GM12878 (cell line): ENCODE measurements at regions not wholly inside any gene's neighbourhood (a gene's known extent, or its start where the extent isn't known, plus 50 kb on each side); places are given as distances from the start of the nearest gene placed in this dataset.

Experiments
- ATAC-seq: fragments of 200-7000 bp; cut with Tn5 transposase; 3 replicates; pipeline ENCODE4 v1.9.1; 2020; ENCODE audit warnings: mild to moderate bottlenecking, moderate library complexity
- BruUV-seq: library from RNA; stranded (reverse); fragments of 400-500 nt; replicated peaks from 2 replicates; lab custom pipeline; 2021; lab: Mats Ljungman, UMichigan
- CTCF ChIA-PET: fragments of 300-600 bp; sonication (Branson Sonifier 250); formaldehyde crosslinking; extraction: SDS; loops from one replicate; lab custom pipeline; 2021; ENCODE audit warnings: inconsistent platforms; lab: Yijun Ruan, JAX
- POLR2A ChIA-PET: fragments of 350-600 bp; formaldehyde crosslinking; extraction: SDS; loops from one replicate; lab custom pipeline; 2021; ENCODE audit warnings: inconsistent platforms; lab: Charles Lee
- RAD21 ChIA-PET: fragments of 300-600 bp; sonication (Branson Sonifier 250); formaldehyde crosslinking; loops from one replicate; lab custom pipeline; 2023; ENCODE audit warnings: antibody characterized with exemption; ENCODE audit not compliant: unreplicated experiment; lab: Charles Lee
- SMC1A ChIA-PET: fragments of 300-600 bp; sonication (Branson Sonifier 250); formaldehyde crosslinking; loops from one replicate; lab custom pipeline; 2023; ENCODE audit not compliant: unreplicated experiment, uncharacterized antibody; lab: Charles Lee
- DNase-seq: peaks from one replicate; pipeline ENCODE4 v3.0.0-alpha.2; 2011; ENCODE audit warnings: low read depth, low spot score
- FAIRE-seq: peaks from 3 replicates; lab custom pipeline; 2011; peaks lifted over from hg19 to GRCh38; lab: Jason Lieb, UNC
- H2AFZ ChIP-seq: 2 replicates; pipeline ENCODE4 v1.6.0; 2011; ENCODE audit warnings: low read depth, low read length, control low read depth; ENCODE audit not compliant: control insufficient read depth
- H3K27ac ChIP-seq: 2 replicates; pipeline ENCODE4 v1.5.1; 2011; ENCODE audit warnings: control low read depth; ENCODE audit not compliant: control insufficient read depth, insufficient read depth
- H3K27me3 ChIP-seq, 2 experiments: replicated peaks in 1 of 2; 2 replicates each; pipeline versions ENCODE4 v1.6.0 to v1.6.1; 2011; ENCODE audit warnings: low read length in 1 of 2; ENCODE audit not compliant: control insufficient read depth in 2 of 2, insufficient read depth in 2 of 2
- H3K36me3 ChIP-seq, 2 experiments: 2 replicates each; pipeline ENCODE4 v1.5.1; 2011; ENCODE audit warnings: low read length in 1 of 2; ENCODE audit not compliant: control insufficient read depth in 2 of 2, insufficient read depth in 2 of 2
- H3K4me1 ChIP-seq: 2 replicates; pipeline ENCODE4 v1.6.1; 2011; ENCODE audit warnings: mild to moderate bottlenecking, low read length, moderate library complexity, mixed read lengths; ENCODE audit not compliant: control insufficient read depth, insufficient read depth
- H3K4me2 ChIP-seq: 2 replicates; pipeline ENCODE4 v1.6.0; 2011; ENCODE audit warnings: control low read depth; ENCODE audit not compliant: control insufficient read depth, insufficient read depth
- H3K4me3 ChIP-seq: fragments of 200-600 bp; sonication (generic); 2 replicates; pipeline ENCODE4 v1.5.1; 2016
- H3K79me2 ChIP-seq: 2 replicates; pipeline ENCODE4 v1.6.0; 2011; ENCODE audit warnings: low read length; ENCODE audit not compliant: control insufficient read depth, insufficient read depth
- H3K9ac ChIP-seq: 2 replicates; pipeline ENCODE4 v1.8.0; 2011; ENCODE audit warnings: low read length, control low read depth, mixed read lengths; ENCODE audit not compliant: control insufficient read depth, insufficient read depth
- H3K9me3 ChIP-seq: replicated peaks from 3 replicates; pipeline ENCODE4 v1.5.1; 2011; ENCODE audit warnings: mild to moderate bottlenecking, low read length; ENCODE audit not compliant: control insufficient read depth, insufficient read depth
- H4K20me1 ChIP-seq: 2 replicates; pipeline ENCODE4 v1.6.0; 2011; ENCODE audit not compliant: control insufficient read depth, insufficient read depth
- BRCA1 ChIP-seq: IDR thresholded peaks from 2 replicates; pipeline ENCODE4 v1.6.1; 2011; ENCODE audit warnings: low read depth, low read length, improper control_type of control experiment
- CBFB ChIP-seq: IDR thresholded peaks from 2 replicates; pipeline ENCODE4 v1.6.1; 2016; ENCODE audit warnings: antibody characterized with exemption, low read depth
- EED ChIP-seq: sonication (generic); IDR thresholded peaks from 2 replicates; pipeline ENCODE4 v1.6.1; 2016; ENCODE audit warnings: antibody characterized with exemption, low read depth
- EGR1 ChIP-seq, 2 experiments: IDR thresholded peaks; 1 replicate in 1 of 2; 2 replicates in 1 of 2; pipeline ENCODE4 v1.6.1; 2011 to 2012; ENCODE audit warnings: low read depth in 2 of 2, low read length in 2 of 2, borderline replicate concordance in 1 of 2, mild to moderate bottlenecking in 1 of 2, moderate library complexity in 1 of 2
- IKZF2 ChIP-seq, 2 experiments: fragments of 450-650 bp; IDR thresholded peaks; 2 replicates each; pipeline ENCODE4 v1.6.1; 2017; ENCODE audit warnings: mild to moderate bottlenecking in 2 of 2, moderate library complexity in 2 of 2
- JUND ChIP-seq: IDR thresholded peaks from 2 replicates; pipeline ENCODE4 v1.6.1; 2012; ENCODE audit warnings: low read depth, mild to moderate bottlenecking, low read length, improper control_type of control experiment, moderate library complexity
- KLF5 ChIP-seq: fragments of 450-650 bp; IDR thresholded peaks from 2 replicates; pipeline ENCODE4 v1.6.1; 2014; ENCODE audit warnings: mild to moderate bottlenecking; ENCODE audit not compliant: partially characterized antibody
- MTA3 ChIP-seq: IDR thresholded peaks from 2 replicates; pipeline ENCODE4 v1.6.1; 2012; ENCODE audit warnings: low read length, inconsistent platforms, borderline replicate concordance
- NFIC ChIP-seq: IDR thresholded peaks from 2 replicates; pipeline ENCODE4 v1.6.1; 2012; ENCODE audit warnings: low read depth, mild to moderate bottlenecking, inconsistent platforms, low read length, moderate library complexity
- NRF1 ChIP-seq: conservative IDR thresholded peaks from 2 replicates; pipeline ENCODE4 v1.6.1; 2011; ENCODE audit warnings: mild to moderate bottlenecking, low read depth, low read length, improper control_type of control experiment
- PAX8 ChIP-seq: fragments of 450-650 bp; IDR thresholded peaks from 2 replicates; pipeline ENCODE4 v1.6.1; 2017; ENCODE audit warnings: mild to moderate bottlenecking, moderate library complexity
- POLR2A ChIP-seq: IDR thresholded peaks from 2 replicates; pipeline ENCODE4 v1.6.1; 2011; ENCODE audit warnings: low read depth, mild to moderate bottlenecking, low read length
- RCOR1 ChIP-seq: conservative IDR thresholded peaks from 2 replicates; pipeline ENCODE4 v1.6.1; 2012; ENCODE audit warnings: low read depth, low read length, improper control_type of control experiment
- RFX5 ChIP-seq: IDR thresholded peaks from 2 replicates; pipeline ENCODE4 v1.6.1; 2011; ENCODE audit warnings: low read depth, low read length, improper control_type of control experiment
- SREBF1 ChIP-seq: IDR thresholded peaks from 2 replicates; pipeline ENCODE4 v1.6.1; 2012; ENCODE audit warnings: mild to moderate bottlenecking, low read length
- STAT1 ChIP-seq: fragments of 450-650 bp; conservative IDR thresholded peaks from 2 replicates; pipeline ENCODE4 v1.6.1; 2014; ENCODE audit warnings: antibody characterized with exemption, mild to moderate bottlenecking
- SUPT20H ChIP-seq: IDR thresholded peaks from 2 replicates; pipeline ENCODE4 v1.6.1; 2011; ENCODE audit warnings: low read depth, mild to moderate bottlenecking, low read length, moderate library complexity, borderline replicate concordance; ENCODE audit not compliant: control insufficient read depth
- SUZ12 ChIP-seq: fragments of 200-600 bp; sonication (generic); IDR thresholded peaks from one replicate; pipeline ENCODE4 v1.6.1; 2018; ENCODE audit warnings: antibody characterized with exemption, mild to moderate bottlenecking; ENCODE audit not compliant: unreplicated experiment
- ZZZ3 ChIP-seq: IDR thresholded peaks from 2 replicates; pipeline ENCODE4 v1.6.1; 2011; ENCODE audit warnings: low read depth; ENCODE audit not compliant: control insufficient read depth, insufficient read length
- WGBS: methylation state at CpG from one replicate; pipeline ENCODE4 v1.1.6; 2016; ENCODE audit warnings: low lambda C conversion rate; ENCODE audit not compliant: insufficient replicate concordance, insufficient coverage; ENCODE audit errors: missing lambda C conversion rate; 5-methylcytosine and 5-hydroxymethylcytosine counted together
- in situ Hi-C: fragments of 300-500 bp; cut with MboI; formaldehyde crosslinking; loops from 9 replicates; pipeline ENCODE4 v1.14.3; 2018; ENCODE audit warnings: mixed read lengths
- intact Hi-C: fragments of 100-400 bp; cut with micrococcal nuclease; formaldehyde crosslinking; loops from one replicate; pipeline ENCODE4 v1.14.2; 2022; ENCODE audit not compliant: unreplicated experiment
- TF ChIP-seq, protein P1 (sequence below): fragments of 450-650 bp; formaldehyde crosslinking; IDR thresholded peaks from 2 replicates; pipeline ENCODE4 v1.4.0; 2022; ENCODE audit warnings: mild to moderate bottlenecking, moderate library complexity
- TF ChIP-seq, protein P2 (sequence below): IDR thresholded peaks from 2 replicates; pipeline ENCODE4 v1.6.1; 2011; ENCODE audit warnings: low read depth, mild to moderate bottlenecking, low read length, moderate library complexity, borderline replicate concordance; ENCODE audit errors: extremely low read depth
- TF ChIP-seq, protein P3 (sequence below), 3 experiments: IDR thresholded peaks in 2 of 3; conservative IDR thresholded peaks in 1 of 3; 2 replicates each; pipeline ENCODE4 v1.5.1; 2011; ENCODE audit warnings: low read depth in 3 of 3, low read length in 3 of 3, mild to moderate bottlenecking in 3 of 3, control low read depth in 2 of 3, moderate library complexity in 2 of 3, inconsistent platforms in 1 of 3, mixed read lengths in 1 of 3; ENCODE audit not compliant: control insufficient read depth in 2 of 3, insufficient read depth in 1 of 3; ENCODE audit errors: extremely low read depth in 1 of 3

DNA sequence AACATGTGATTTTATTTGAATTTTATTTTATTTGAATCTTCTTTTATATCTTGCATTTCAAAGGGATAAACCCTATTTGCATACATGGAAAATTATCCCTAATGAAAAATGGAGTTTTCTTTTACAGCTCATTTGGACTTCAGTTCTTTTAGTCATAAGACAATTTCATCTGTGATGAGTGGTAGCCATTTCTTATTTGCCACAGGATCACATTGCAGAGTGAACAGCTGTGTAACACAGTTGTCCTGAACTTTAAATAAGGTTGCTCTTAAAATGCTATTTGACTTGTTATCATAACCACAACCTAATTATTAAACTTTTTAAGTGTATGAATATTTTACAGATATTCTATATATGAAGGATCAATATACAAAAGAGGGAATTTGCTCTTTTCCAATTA, 221.7 kb upstream of the ROPN1 start (continued):
- TF ChIP-seq RCOR1, result no peak
- TF ChIP-seq SUPT20H, result no peak
- TF ChIP-seq, protein P1, sequence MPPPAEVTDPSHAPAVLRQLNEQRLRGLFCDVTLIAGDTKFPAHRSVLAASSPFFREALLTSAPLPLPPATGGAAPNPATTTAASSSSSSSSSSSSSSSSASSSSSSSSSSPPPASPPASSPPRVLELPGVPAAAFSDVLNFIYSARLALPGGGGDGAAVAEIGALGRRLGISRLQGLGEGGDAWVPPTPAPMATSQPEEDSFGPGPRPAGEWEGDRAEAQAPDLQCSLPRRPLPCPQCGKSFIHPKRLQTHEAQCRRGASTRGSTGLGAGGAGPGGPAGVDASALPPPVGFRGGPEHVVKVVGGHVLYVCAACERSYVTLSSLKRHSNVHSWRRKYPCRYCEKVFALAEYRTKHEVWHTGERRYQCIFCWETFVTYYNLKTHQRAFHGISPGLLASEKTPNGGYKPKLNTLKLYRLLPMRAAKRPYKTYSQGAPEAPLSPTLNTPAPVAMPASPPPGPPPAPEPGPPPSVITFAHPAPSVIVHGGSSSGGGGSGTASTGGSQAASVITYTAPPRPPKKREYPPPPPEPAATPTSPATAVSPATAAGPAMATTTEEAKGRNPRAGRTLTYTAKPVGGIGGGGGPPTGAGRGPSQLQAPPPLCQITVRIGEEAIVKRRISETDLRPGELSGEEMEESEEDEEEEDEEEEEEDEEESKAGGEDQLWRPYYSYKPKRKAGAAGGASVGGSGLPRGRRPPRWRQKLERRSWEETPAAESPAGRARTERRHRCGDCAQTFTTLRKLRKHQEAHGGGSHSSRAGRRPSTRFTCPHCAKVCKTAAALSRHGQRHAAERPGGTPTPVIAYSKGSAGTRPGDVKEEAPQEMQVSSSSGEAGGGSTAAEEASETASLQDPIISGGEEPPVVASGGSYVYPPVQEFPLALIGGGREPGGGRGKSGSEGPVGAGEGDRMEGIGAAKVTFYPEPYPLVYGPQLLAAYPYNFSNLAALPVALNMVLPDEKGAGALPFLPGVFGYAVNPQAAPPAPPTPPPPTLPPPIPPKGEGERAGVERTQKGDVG (CRISPR knock-in tag), result no peak
- no peak for TF ChIP-seq IKZF2 (IDR thresholded peaks at IDR 0.05)
- no peak for TF ChIP-seq POLR2A
- no peak for TF ChIP-seq NRF1

DNA sequence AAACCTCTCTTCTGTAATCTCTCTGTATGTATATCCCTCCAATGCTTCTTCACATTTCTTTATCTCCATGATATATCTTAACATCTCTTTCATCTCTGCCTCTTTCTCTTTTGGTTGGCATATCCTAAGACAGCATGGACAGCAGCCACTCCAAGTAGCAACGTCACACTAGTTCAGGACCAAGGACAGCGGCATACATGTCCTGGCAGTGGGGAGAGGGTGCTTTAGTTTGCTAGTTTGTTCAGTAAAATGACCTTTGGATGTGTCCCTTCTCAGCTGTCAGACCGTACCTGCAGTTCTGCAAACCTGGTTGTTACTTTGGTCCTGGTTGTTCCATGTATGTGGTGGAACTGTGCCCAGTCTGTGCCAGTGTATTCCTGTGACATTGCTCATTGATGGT, 225.6 kb upstream of the ROPN1 start:
- intact Hi-C loops, result no loop called here
- H3K4me2 ChIP-seq, result no peak overlapping the region
- in situ Hi-C loops, result no loop called here
- no peak overlapping the region for H3K27ac ChIP-seq
- H3K9ac ChIP-seq, result no peak overlapping the region
- no peaks in the 10 kb centered on the region for H3K79me2 ChIP-seq
- no peaks in the 10 kb centered on the region for H4K20me1 ChIP-seq
- no peaks in the 10 kb centered on the region; the same call in 2 of the 3 replicates for H3K9me3 ChIP-seq
- H3K4me1 ChIP-seq, result no peaks in the 10 kb centered on the region
- BruUV-seq, result no TSS peak
- H2AFZ ChIP-seq, result no peak overlapping the region
- DNase-seq (no peak), FAIRE-seq (no peak), ATAC-seq (peak; percentile 69)
- ChIA-PET POLR2A (no interaction called here), SMC1A (no interaction called here), RAD21 (no interaction called here), CTCF (interaction anchor here (1.8 kb wide), 1 partner anchor 9 kb away, joined by 6 read pairs; no protein-coding TSS in a partner anchor)
- H3K36me3 ChIP-seq, result no peaks in the 10 kb centered on the region
- H3K27me3 ChIP-seq, result no peaks in the 10 kb centered on the region; a peak in 1 of 4 replicates
- WGBS, result 22% methylated on average over 3 of the region's 3 CpGs
- no peak overlapping the region for H3K4me3 ChIP-seq
- no peak for TF ChIP-seq KLF5
- TF ChIP-seq SUZ12, result no peak
- TF ChIP-seq PAX8, result no peak
- TF ChIP-seq BRCA1, result no peak
- TF ChIP-seq, protein P2, sequence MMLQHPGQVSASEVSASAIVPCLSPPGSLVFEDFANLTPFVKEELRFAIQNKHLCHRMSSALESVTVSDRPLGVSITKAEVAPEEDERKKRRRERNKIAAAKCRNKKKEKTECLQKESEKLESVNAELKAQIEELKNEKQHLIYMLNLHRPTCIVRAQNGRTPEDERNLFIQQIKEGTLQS, result no peak
- TF ChIP-seq SREBF1, result peak; percentile 29; the same call in 1 of the 2 replicates
- no peak for TF ChIP-seq NFIC
- no peak for TF ChIP-seq EGR1 (IDR thresholded peaks at IDR 0.05; ENCODE audit: borderline replicate concordance in 1 of 2, low read depth in 2 of 2, low read length in 2 of 2)
- no peak for TF ChIP-seq EED
- TF ChIP-seq JUND, result no peak
- TF ChIP-seq RFX5, result no peak
- TF ChIP-seq STAT1, result no peak
- TF ChIP-seq, protein P3, sequence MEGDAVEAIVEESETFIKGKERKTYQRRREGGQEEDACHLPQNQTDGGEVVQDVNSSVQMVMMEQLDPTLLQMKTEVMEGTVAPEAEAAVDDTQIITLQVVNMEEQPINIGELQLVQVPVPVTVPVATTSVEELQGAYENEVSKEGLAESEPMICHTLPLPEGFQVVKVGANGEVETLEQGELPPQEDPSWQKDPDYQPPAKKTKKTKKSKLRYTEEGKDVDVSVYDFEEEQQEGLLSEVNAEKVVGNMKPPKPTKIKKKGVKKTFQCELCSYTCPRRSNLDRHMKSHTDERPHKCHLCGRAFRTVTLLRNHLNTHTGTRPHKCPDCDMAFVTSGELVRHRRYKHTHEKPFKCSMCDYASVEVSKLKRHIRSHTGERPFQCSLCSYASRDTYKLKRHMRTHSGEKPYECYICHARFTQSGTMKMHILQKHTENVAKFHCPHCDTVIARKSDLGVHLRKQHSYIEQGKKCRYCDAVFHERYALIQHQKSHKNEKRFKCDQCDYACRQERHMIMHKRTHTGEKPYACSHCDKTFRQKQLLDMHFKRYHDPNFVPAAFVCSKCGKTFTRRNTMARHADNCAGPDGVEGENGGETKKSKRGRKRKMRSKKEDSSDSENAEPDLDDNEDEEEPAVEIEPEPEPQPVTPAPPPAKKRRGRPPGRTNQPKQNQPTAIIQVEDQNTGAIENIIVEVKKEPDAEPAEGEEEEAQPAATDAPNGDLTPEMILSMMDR (IDR thresholded peaks at IDR 0.05 in 2 of 3, conservative IDR thresholded peaks at IDR 0.05 in 1 of 3; ENCODE audit: control insufficient read depth in 2 of 3, extremely low read depth in 1 of 3, insufficient read depth in 1 of 3, low read depth in 3 of 3, low read length in 3 of 3), result no peak
- no peak for TF ChIP-seq CBFB
- TF ChIP-seq MTA3, result no peak
- no peak for TF ChIP-seq ZZZ3
